Upper lobe of left lung (tissue), 4 donors: ENCODE measurements at regions not wholly inside any gene's neighbourhood (a gene's known extent, or its start where the extent isn't known, plus 50 kb on each side); places are given as distances from the start of the nearest gene placed in this dataset.

ENCODE experiments used
- EP300 ChIP-seq, 4 donors: sonication (generic); formaldehyde crosslinking; IDR thresholded peaks; one replicate each; pipeline ENCODE4 v1.5.1; 2017; ENCODE audit warnings: antibody characterized with exemption in 4 of 4, control low read depth in 2 of 4
- POLR2A ChIP-seq, 4 donors: fragments of 450-650 bp; IDR thresholded peaks; one replicate each; pipeline ENCODE4 v1.5.1; 2016 to 2017; ENCODE audit warnings: antibody characterized with exemption in 4 of 4, mild to moderate bottlenecking in 2 of 4
- TF ChIP-seq, protein P1 (sequence below), 6 experiments: fragments of 450-650 bp in 4 of 6; fragments of 200-600 bp in 2 of 6; sonication (generic) in 2 of 6; IDR thresholded peaks; one replicate each; pipeline ENCODE4 v1.5.1; 2016 to 2019; ENCODE audit warnings: antibody characterized with exemption in 6 of 6

DNA sequence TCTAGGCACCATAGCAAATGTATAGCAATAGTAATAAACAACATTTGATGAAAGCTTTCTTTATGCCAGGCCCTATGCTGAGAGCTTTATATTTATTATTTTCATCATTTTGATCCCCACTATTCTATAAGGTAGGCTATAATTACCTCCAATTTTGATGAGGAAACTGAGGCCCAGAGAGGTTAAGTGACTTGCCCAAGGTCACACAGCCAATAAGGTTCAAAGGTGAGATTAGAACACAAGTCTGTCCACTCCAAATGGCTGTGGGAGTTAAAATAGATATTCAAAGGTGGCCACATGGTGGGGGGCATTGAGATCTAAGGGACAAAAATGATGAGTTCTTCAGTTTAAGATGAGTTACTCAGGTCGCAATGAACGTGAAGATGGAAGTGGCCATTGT, 269.9 kb downstream of the BMP7 start:
- TF ChIP-seq EP300 (IDR thresholded peaks at IDR 0.05) (no peak), POLR2A (IDR thresholded peaks at IDR 0.05) (no peak)
- TF ChIP-seq, protein P1, sequence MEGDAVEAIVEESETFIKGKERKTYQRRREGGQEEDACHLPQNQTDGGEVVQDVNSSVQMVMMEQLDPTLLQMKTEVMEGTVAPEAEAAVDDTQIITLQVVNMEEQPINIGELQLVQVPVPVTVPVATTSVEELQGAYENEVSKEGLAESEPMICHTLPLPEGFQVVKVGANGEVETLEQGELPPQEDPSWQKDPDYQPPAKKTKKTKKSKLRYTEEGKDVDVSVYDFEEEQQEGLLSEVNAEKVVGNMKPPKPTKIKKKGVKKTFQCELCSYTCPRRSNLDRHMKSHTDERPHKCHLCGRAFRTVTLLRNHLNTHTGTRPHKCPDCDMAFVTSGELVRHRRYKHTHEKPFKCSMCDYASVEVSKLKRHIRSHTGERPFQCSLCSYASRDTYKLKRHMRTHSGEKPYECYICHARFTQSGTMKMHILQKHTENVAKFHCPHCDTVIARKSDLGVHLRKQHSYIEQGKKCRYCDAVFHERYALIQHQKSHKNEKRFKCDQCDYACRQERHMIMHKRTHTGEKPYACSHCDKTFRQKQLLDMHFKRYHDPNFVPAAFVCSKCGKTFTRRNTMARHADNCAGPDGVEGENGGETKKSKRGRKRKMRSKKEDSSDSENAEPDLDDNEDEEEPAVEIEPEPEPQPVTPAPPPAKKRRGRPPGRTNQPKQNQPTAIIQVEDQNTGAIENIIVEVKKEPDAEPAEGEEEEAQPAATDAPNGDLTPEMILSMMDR (IDR thresholded peaks at IDR 0.05): no peak
